HepG2 (cell line): ENCODE measurements at regions not wholly inside any gene's neighbourhood (a gene's known extent, or its start where the extent isn't known, plus 50 kb on each side); places are given as distances from the start of the nearest gene placed in this dataset.

ENCODE experiments used
- ATAC-seq: fragments of 200-7000 bp; cut with Tn5 transposase; 3 replicates; pipeline ENCODE4 v1.9.1; 2020; ENCODE audit warnings: mild to moderate bottlenecking, moderate library complexity
- BruUV-seq: library from RNA; stranded (reverse); fragments of 400-500 nt; replicated peaks from 2 replicates; lab custom pipeline; 2021; lab: Mats Ljungman, UMichigan
- CTCF ChIA-PET: fragments of 300-600 bp; formaldehyde crosslinking; extraction: SDS; loops from one replicate; lab custom pipeline; 2021; ENCODE audit warnings: low total read pairs, inconsistent platforms, low intra/inter-chr PET ratio; lab: Yijun Ruan, JAX
- POLR2A ChIA-PET: fragments of 350-600 bp; sonication (Branson Sonifier 250); formaldehyde crosslinking; loops from one replicate; lab custom pipeline; 2020; ENCODE audit warnings: antibody characterized with exemption, inconsistent platforms; lab: Yijun Ruan, JAX
- DNase-seq: peaks from one replicate; pipeline ENCODE4 v3.0.0-alpha.2; 2015; ENCODE audit warnings: low spot score
- FAIRE-seq: peaks from 3 replicates; lab custom pipeline; 2011; peaks lifted over from hg19 to GRCh38; lab: Jason Lieb, UNC
- H2AFZ ChIP-seq: one replicate; pipeline ENCODE4 v1.6.1; 2011; ENCODE audit warnings: low read length, inconsistent platforms
- H3K27ac ChIP-seq: fragments of 300-600 bp; 3 replicates; pipeline ENCODE4 v1.8.0; 2011; ENCODE audit warnings: mixed run types, mild to moderate bottlenecking, mixed read lengths, low read length, inconsistent platforms; ENCODE audit not compliant: insufficient read depth; ENCODE audit errors: extremely low read length
- H3K27me3 ChIP-seq, 2 experiments: fragments of 200-600 bp in 1 of 2; 2 replicates in 1 of 2; 3 replicates in 1 of 2; pipeline versions ENCODE4 v1.6.0 to v1.8.0; 2011; ENCODE audit warnings: low read length in 2 of 2, mild to moderate bottlenecking in 2 of 2, moderate library complexity in 2 of 2, inconsistent platforms in 1 of 2; ENCODE audit not compliant: insufficient read depth in 2 of 2, control insufficient read depth in 1 of 2
- H3K36me3 ChIP-seq, 2 experiments: fragments of 200-600 bp in 1 of 2; replicated peaks in 1 of 2; 2 replicates in 1 of 2; 3 replicates in 1 of 2; pipeline versions ENCODE4 v1.5.1 to v1.8.0; 2011; ENCODE audit warnings: low read length in 2 of 2, inconsistent platforms in 1 of 2; ENCODE audit not compliant: insufficient read depth in 2 of 2, control insufficient read depth in 1 of 2
- H3K4me1 ChIP-seq: 2 replicates; pipeline ENCODE4 v1.5.1; 2012; ENCODE audit warnings: low read length, inconsistent platforms; ENCODE audit not compliant: insufficient read depth
- H3K4me2 ChIP-seq: 2 replicates; pipeline ENCODE4 v1.6.0; 2011; ENCODE audit warnings: low read depth, low read length, inconsistent platforms
- H3K4me3 ChIP-seq, 3 experiments: fragments of 200-600 bp in 1 of 3; sonication (generic), shearing (Covaris generic) in 1 of 3; replicated peaks in 1 of 3; 2 replicates each; pipeline ENCODE4 v1.5.1; 2011 to 2016; ENCODE audit warnings: low read length in 3 of 3, inconsistent platforms in 2 of 3, low read depth in 2 of 3, mild to moderate bottlenecking in 2 of 3, control low read depth in 1 of 3, mixed read lengths in 1 of 3; ENCODE audit not compliant: insufficient read depth in 1 of 3
- H3K79me2 ChIP-seq: one replicate; pipeline ENCODE4 v1.6.1; 2011; ENCODE audit warnings: low read length, inconsistent platforms; ENCODE audit not compliant: insufficient read depth
- H3K9ac ChIP-seq: 2 replicates; pipeline ENCODE4 v1.6.0; 2011; ENCODE audit warnings: mild to moderate bottlenecking, low read depth, low read length, inconsistent platforms; ENCODE audit not compliant: insufficient read depth
- H3K9me3 ChIP-seq: 2 replicates; pipeline ENCODE4 v1.5.1; 2012; ENCODE audit warnings: mild to moderate bottlenecking, low read length
- H4K20me1 ChIP-seq: 2 replicates; pipeline ENCODE4 v1.6.0; 2011; ENCODE audit warnings: inconsistent platforms, mild to moderate bottlenecking, low read length, moderate library complexity; ENCODE audit not compliant: insufficient read depth
- CBX2 ChIP-seq, 2 experiments: fragments of 200-600 bp in 1 of 2; sonication (generic); formaldehyde crosslinking in 1 of 2; IDR thresholded peaks; 2 replicates each; pipeline versions ENCODE4 v1.7.0 to v1.8.1; 2018 to 2022; ENCODE audit warnings: low read depth in 2 of 2, low read length in 1 of 2, mild to moderate bottlenecking in 1 of 2, missing genetic modification reagents in 1 of 2
- DDIT3 ChIP-seq: sonication (generic); formaldehyde crosslinking; IDR thresholded peaks from 2 replicates; pipeline ENCODE4 v1.4.0; 2020; ENCODE audit warnings: mild to moderate bottlenecking, missing genetic modification reagents
- GLMP ChIP-seq: sonication (generic); formaldehyde crosslinking; IDR thresholded peaks from 2 replicates; pipeline ENCODE4 v1.9.0; 2021; ENCODE audit warnings: missing genetic modification reagents, mild to moderate bottlenecking, borderline replicate concordance
- HCFC1 ChIP-seq: fragments of 150-350 bp; IDR thresholded peaks from 2 replicates; pipeline ENCODE4 v1.6.1; 2014; ENCODE audit warnings: low read depth, low read length
- MIXL1 ChIP-seq: IDR thresholded peaks from 2 replicates; pipeline ENCODE4 v1.6.1; 2016
- MXD3 ChIP-seq: IDR thresholded peaks from 2 replicates; pipeline ENCODE4 v1.6.1; 2016; ENCODE audit warnings: mild to moderate bottlenecking, missing biosample characterization, missing genetic modification reagents
- MXI1 ChIP-seq: IDR thresholded peaks from 3 replicates; pipeline ENCODE4 v1.6.1; 2012; ENCODE audit warnings: low read depth, low read length, inconsistent platforms, borderline replicate concordance
- NCOA1 ChIP-seq: sonication (generic); formaldehyde crosslinking; IDR thresholded peaks from 2 replicates; pipeline ENCODE4 v1.9.0; 2021; ENCODE audit warnings: missing genetic modification reagents
- PRPF4 ChIP-seq: fragments of 200-400 bp; formaldehyde crosslinking; IDR thresholded peaks from 2 replicates; pipeline ENCODE4 v1.6.1; 2016; ENCODE audit warnings: low read length, low read depth; ENCODE audit not compliant: poor library complexity, severe bottlenecking
- REL ChIP-seq: sonication (generic); formaldehyde crosslinking; conservative IDR thresholded peaks from 2 replicates; pipeline ENCODE4 v1.8.0; 2022; ENCODE audit warnings: mild to moderate bottlenecking, missing genetic modification reagents, moderate library complexity
- SAFB2 ChIP-seq: sonication (generic); formaldehyde crosslinking; IDR thresholded peaks from 2 replicates; pipeline ENCODE4 v1.5.1; 2020; ENCODE audit warnings: missing genetic modification reagents, low read depth, mild to moderate bottlenecking, borderline replicate concordance
- ZFP1 ChIP-seq: IDR thresholded peaks from 2 replicates; pipeline ENCODE4 v1.6.1; 2016
- ZFY ChIP-seq: sonication (generic); formaldehyde crosslinking; IDR thresholded peaks from 2 replicates; pipeline ENCODE4 v1.4.0; 2020; ENCODE audit warnings: missing genetic modification reagents
- ZMYM3 ChIP-seq: sonication (generic); formaldehyde crosslinking; IDR thresholded peaks from 2 replicates; pipeline ENCODE4 v1.5.1; 2020; ENCODE audit warnings: mild to moderate bottlenecking, missing genetic modification reagents
- ZNF230 ChIP-seq: sonication (generic); formaldehyde crosslinking; IDR thresholded peaks from 2 replicates; pipeline ENCODE4 v1.4.0; 2020; ENCODE audit warnings: mild to moderate bottlenecking, missing genetic modification reagents
- ZNF468 ChIP-seq: sonication (generic); formaldehyde crosslinking; IDR thresholded peaks from 2 replicates; pipeline ENCODE4 v1.8.0; 2022; ENCODE audit warnings: mild to moderate bottlenecking, moderate library complexity, missing genetic modification reagents
- ZNF646 ChIP-seq: sonication (generic); formaldehyde crosslinking; IDR thresholded peaks from 2 replicates; pipeline ENCODE4 v1.9.0; 2021; ENCODE audit warnings: mild to moderate bottlenecking, missing genetic modification reagents
- ZSCAN31 ChIP-seq: sonication (generic); formaldehyde crosslinking; IDR thresholded peaks from 2 replicates; pipeline ENCODE4 v1.5.0; 2020; ENCODE audit warnings: low read depth, mild to moderate bottlenecking, missing genetic modification reagents
- WGBS: methylation state at CpG from one replicate; pipeline ENCODE4 v1.1.6; 2017; ENCODE audit warnings: low lambda C conversion rate; 5-methylcytosine and 5-hydroxymethylcytosine counted together
- in situ Hi-C: cut with HindIII; loops from 2 replicates; pipeline ENCODE4 v1.10.0; 2017; ENCODE audit warnings: low pct_unique_long_range_greater_than_20kb; ENCODE audit not compliant: extremely low pct_ligation_motif_present
- intact Hi-C: fragments of 100-400 bp; cut with micrococcal nuclease; formaldehyde crosslinking; loops from one replicate; pipeline ENCODE4 v1.10.0; 2022; ENCODE audit not compliant: unreplicated experiment

GRCh38 chr2:12267042-12267441 is 449.7 kb upstream of the TRIB2 start:
- ChIA-PET CTCF (no interaction called here), POLR2A (no interaction called here)
- in situ Hi-C loops (no loop called here), intact Hi-C loops (no loop called here)
- no peak for ATAC-seq
- Histone ChIP-seq H3K27me3 (no peaks in the 10 kb centered on the region), H3K9ac (no peak overlapping the region), H3K36me3 (no peaks in the 10 kb centered on the region), H3K9me3 (no peaks in the 10 kb centered on the region), H4K20me1 (no peaks in the 10 kb centered on the region; the same call in 1 of the 2 replicates), H3K79me2 (no peaks in the 10 kb centered on the region), H2AFZ (no peak overlapping the region), H3K4me1 (no peaks in the 10 kb centered on the region), H3K4me3 (no peak overlapping the region), H3K4me2 (no peak overlapping the region), H3K27ac (no peak overlapping the region)
- WGBS = 1% methylated on average over 3 of the region's 3 CpGs
- DNase-seq = no peak
- FAIRE-seq = no peak
- no TSS peak for BruUV-seq
- TF ChIP-seq NCOA1 (CRISPR knock-in tag) = no peak
- TF ChIP-seq ZNF468 (CRISPR knock-in tag) = no peak
- TF ChIP-seq GLMP = no peak
- no peak for TF ChIP-seq DDIT3
- no peak for TF ChIP-seq PRPF4
- TF ChIP-seq ZNF230 (CRISPR knock-in tag) = no peak
- TF ChIP-seq MIXL1 (CRISPR knock-in tag) = no peak
- no peak for TF ChIP-seq MXI1
- TF ChIP-seq ZMYM3 = no peak
- TF ChIP-seq ZSCAN31 (CRISPR knock-in tag) = no peak
- no peak for TF ChIP-seq SAFB2 (CRISPR knock-in tag)
- no peak for TF ChIP-seq ZFY (CRISPR knock-in tag)
- no peak for TF ChIP-seq HCFC1
- no peak for TF ChIP-seq REL (CRISPR knock-in tag)
- no peak for TF ChIP-seq ZFP1 (CRISPR knock-in tag)
- no peak for TF ChIP-seq ZNF646 (CRISPR knock-in tag)
- no peak for TF ChIP-seq CBX2 (IDR thresholded peaks at IDR 0.05; ENCODE audit: low read depth, low read length)
- TF ChIP-seq CBX2 (CRISPR knock-in tag; IDR thresholded peaks at IDR 0.05; ENCODE audit: low read depth) = no peak
- TF ChIP-seq MXD3 (CRISPR knock-in tag) = no peak
